ENCODE measurements at regions not wholly inside any gene's neighbourhood (a gene's known extent, or its start where the extent isn't known, plus 50 kb on each side); places are given as distances from the start of the nearest gene placed in this dataset.

GRCh38 chr15:31228980-31229826, 97.4 kb upstream of the KLF13 start:
- TF ChIP-seq POLR2AphosphoS5 (IDR thresholded peaks at IDR 0.05) (no peak), CTCF (IDR thresholded peaks at IDR 0.05) (no peak)
